Stimulated activated CD8-positive, alpha-beta memory T cell treated with anti-CD3 and anti-CD28 coated beads, Interleukin-2, amount 100 ng/mL, for 1 hour (primary cell): ENCODE measurements at regions not wholly inside any gene's neighbourhood (a gene's known extent, or its start where the extent isn't known, plus 50 kb on each side); places are given as distances from the start of the nearest gene placed in this dataset.

Experiments
- DNase-seq, 2 donors: peaks; one replicate each; pipeline ENCODE4 v3.0.0-alpha.2; 2020; ENCODE audit warnings: low read depth in 2 of 2

GRCh38 chr15:96276438-96277210 lies 53.9 kb upstream of the NR2F2 start:
- no peak for DNase-seq
